ENCODE measurements at regions not wholly inside any gene's neighbourhood (a gene's known extent, or its start where the extent isn't known, plus 50 kb on each side); places are given as distances from the start of the nearest gene placed in this dataset.

- no peak for DNase-seq (ENCODE audit: low read depth in 4 of 4, low spot score in 2 of 4)
These were observed 314.3 kb downstream of the C16orf95 start for GRCh38 chr16:87002717-87003413.

GRCh38 chr16:87003414-87003755 lies 313.8 kb downstream of the C16orf95 start:
- no peak for DNase-seq (ENCODE audit: low read depth in 4 of 4, low spot score in 2 of 4)

- no peak for DNase-seq (ENCODE audit: low read depth in 4 of 4, low spot score in 2 of 4)
These were observed 311.2 kb downstream of the C16orf95 start for GRCh38 chr16:87006021-87006420.

- DNase-seq (ENCODE audit: low read depth in 4 of 4, low spot score in 2 of 4), result no peak
These were observed 310.1 kb downstream of the C16orf95 start for GRCh38 chr16:87006789-87007745.

GRCh38 chr16:87007907-87008306 lies 309.3 kb downstream of the C16orf95 start:
- no peak for DNase-seq (ENCODE audit: low read depth in 4 of 4, low spot score in 2 of 4)

GRCh38 chr16:87008664-87009063 lies 308.5 kb downstream of the C16orf95 start:
- no peak for DNase-seq (ENCODE audit: low read depth in 4 of 4, low spot score in 2 of 4)

GRCh38 chr16:87012954-87013938 lies 303.9 kb downstream of the C16orf95 start:
- DNase-seq (ENCODE audit: low read depth in 4 of 4, low spot score in 2 of 4), result no peak

GRCh38 chr16:87014112-87014511 lies 303.1 kb downstream of the C16orf95 start:
- no peak for DNase-seq (ENCODE audit: low read depth in 4 of 4, low spot score in 2 of 4)

GRCh38 chr16:87015021-87015420 lies 302.2 kb downstream of the C16orf95 start:
- no peak for DNase-seq (ENCODE audit: low read depth in 4 of 4, low spot score in 2 of 4)

- no peak for DNase-seq (ENCODE audit: low read depth in 4 of 4, low spot score in 2 of 4)
These were observed 300.9 kb downstream of the C16orf95 start for GRCh38 chr16:87016046-87017035.

GRCh38 chr16:87017371-87018012 lies 299.7 kb downstream of the C16orf95 start:
- no peak for DNase-seq (ENCODE audit: low read depth in 4 of 4, low spot score in 2 of 4)

- DNase-seq (ENCODE audit: low read depth in 4 of 4, low spot score in 2 of 4), result no peak
These were observed 291.5 kb downstream of the C16orf95 start for GRCh38 chr16:87025676-87026075.

- no peak for DNase-seq (ENCODE audit: low read depth in 4 of 4, low spot score in 2 of 4)
These were observed 290.1 kb downstream of the C16orf95 start for GRCh38 chr16:87027056-87027616.

GRCh38 chr16:87028481-87029320 lies 288.5 kb downstream of the C16orf95 start:
- DNase-seq (ENCODE audit: low read depth in 4 of 4, low spot score in 2 of 4), result no peak

- DNase-seq (ENCODE audit: low read depth in 4 of 4, low spot score in 2 of 4), result no peak
These were observed 284.6 kb downstream of the C16orf95 start for GRCh38 chr16:87032554-87032953.

- no peak for DNase-seq (ENCODE audit: low read depth in 4 of 4, low spot score in 2 of 4)
These were observed 284.1 kb downstream of the C16orf95 start for GRCh38 chr16:87033021-87033471.

GRCh38 chr16:87033541-87034300 lies 283.5 kb downstream of the C16orf95 start:
- no peak for DNase-seq (ENCODE audit: low read depth in 4 of 4, low spot score in 2 of 4)

All from left renal cortex interstitium (tissue), 4 donors.